Lower lobe of right lung (tissue), 2 donors: ENCODE measurements at regions not wholly inside any gene's neighbourhood (a gene's known extent, or its start where the extent isn't known, plus 50 kb on each side); places are given as distances from the start of the nearest gene placed in this dataset.

ENCODE experiments used
- ATAC-seq, 2 donors: fragments of 200-7000 bp; cut with Tn5 transposase; one replicate each; pipeline ENCODE4 v1.9.1; 2020 to 2022; ENCODE audit warnings: mild to moderate bottlenecking in 2 of 2, moderate library complexity in 2 of 2
- DNase-seq: peaks from one replicate; pipeline ENCODE4 v3.0.0-alpha.2; 2020
- H3K27ac ChIP-seq: fragments of 200-600 bp; one replicate; pipeline ENCODE4 v1.8.0; 2022
- H3K27me3 ChIP-seq: fragments of 200-600 bp; one replicate; pipeline ENCODE4 v1.8.0; 2022; ENCODE audit warnings: low read depth
- H3K36me3 ChIP-seq: fragments of 200-600 bp; one replicate; pipeline ENCODE4 v1.8.0; 2022; ENCODE audit warnings: mild to moderate bottlenecking
- H3K4me1 ChIP-seq: fragments of 200-600 bp; one replicate; pipeline ENCODE4 v1.8.0; 2022
- H3K4me3 ChIP-seq: fragments of 200-600 bp; one replicate; pipeline ENCODE4 v1.8.0; 2022; ENCODE audit warnings: mild to moderate bottlenecking
- H3K9me3 ChIP-seq: fragments of 200-600 bp; one replicate; pipeline ENCODE4 v1.8.0; 2022
- intact Hi-C: fragments of 100-400 bp; cut with DNase I; formaldehyde crosslinking; loops from one replicate; pipeline ENCODE4 v1.11.0; 2022
- TF ChIP-seq, protein P1 (sequence below): fragments of 200-600 bp; IDR thresholded peaks from one replicate; pipeline ENCODE4 v1.8.0; 2022; ENCODE audit warnings: antibody characterized with exemption, mild to moderate bottlenecking
- donor health status: DM: no; HTN: yes; CAD: no; lungs with severe emphysema.

GRCh38 chr3:24845524-24846155 is 351.0 kb upstream of the THRB start:
- TF ChIP-seq, protein P1, sequence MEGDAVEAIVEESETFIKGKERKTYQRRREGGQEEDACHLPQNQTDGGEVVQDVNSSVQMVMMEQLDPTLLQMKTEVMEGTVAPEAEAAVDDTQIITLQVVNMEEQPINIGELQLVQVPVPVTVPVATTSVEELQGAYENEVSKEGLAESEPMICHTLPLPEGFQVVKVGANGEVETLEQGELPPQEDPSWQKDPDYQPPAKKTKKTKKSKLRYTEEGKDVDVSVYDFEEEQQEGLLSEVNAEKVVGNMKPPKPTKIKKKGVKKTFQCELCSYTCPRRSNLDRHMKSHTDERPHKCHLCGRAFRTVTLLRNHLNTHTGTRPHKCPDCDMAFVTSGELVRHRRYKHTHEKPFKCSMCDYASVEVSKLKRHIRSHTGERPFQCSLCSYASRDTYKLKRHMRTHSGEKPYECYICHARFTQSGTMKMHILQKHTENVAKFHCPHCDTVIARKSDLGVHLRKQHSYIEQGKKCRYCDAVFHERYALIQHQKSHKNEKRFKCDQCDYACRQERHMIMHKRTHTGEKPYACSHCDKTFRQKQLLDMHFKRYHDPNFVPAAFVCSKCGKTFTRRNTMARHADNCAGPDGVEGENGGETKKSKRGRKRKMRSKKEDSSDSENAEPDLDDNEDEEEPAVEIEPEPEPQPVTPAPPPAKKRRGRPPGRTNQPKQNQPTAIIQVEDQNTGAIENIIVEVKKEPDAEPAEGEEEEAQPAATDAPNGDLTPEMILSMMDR, result no peak
- Histone ChIP-seq H3K27ac (no peak overlapping the region), H3K27me3 (no peaks in the 10 kb centered on the region), H3K36me3 (no peaks in the 10 kb centered on the region), H3K4me3 (no peak overlapping the region), H3K4me1 (no peaks in the 10 kb centered on the region), H3K9me3 (no peaks in the 10 kb centered on the region)
- intact Hi-C loops, result no loop called here
- ATAC-seq, result no peak
- DNase-seq, result no peak

- Histone ChIP-seq H3K36me3 (no peaks in the 10 kb centered on the region), H3K27ac (no peak overlapping the region), H3K4me3 (no peak overlapping the region), H3K27me3 (no peaks in the 10 kb centered on the region), H3K4me1 (no peaks in the 10 kb centered on the region), H3K9me3 (no peaks in the 10 kb centered on the region)
- DNase-seq, result no peak
- intact Hi-C loops, result no loop called here
- no peak for ATAC-seq
- TF ChIP-seq, protein P1, result no peak
Observed at GRCh38 chr3:24846286-24846860, 351.7 kb upstream of the THRB start.

DNA sequence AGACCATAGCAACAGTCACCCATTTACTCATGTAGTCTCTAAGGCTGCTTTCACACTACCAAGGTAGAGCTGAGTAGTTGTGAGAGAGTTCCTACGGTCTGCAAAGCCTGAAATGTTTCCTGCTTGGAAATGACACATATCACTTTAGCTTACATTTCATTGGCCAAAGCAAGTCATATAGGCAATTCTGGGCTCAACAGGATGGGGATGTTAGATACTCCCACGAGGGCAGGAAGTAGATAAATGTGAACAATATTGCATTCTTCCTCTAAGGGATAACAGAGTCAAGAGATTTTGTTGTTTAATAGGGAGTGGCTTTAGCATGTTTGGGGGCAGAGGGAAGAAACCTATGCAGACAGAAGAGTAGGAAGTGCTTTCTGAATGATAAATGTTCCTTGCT is 355.6 kb upstream of the THRB start:
- H3K9me3 ChIP-seq, result no peaks in the 10 kb centered on the region
- no peaks in the 10 kb centered on the region for H3K27me3 ChIP-seq
- no peaks in the 10 kb centered on the region for H3K4me1 ChIP-seq
- H3K4me3 ChIP-seq, result no peak overlapping the region
- TF ChIP-seq, protein P1, result no peak
- intact Hi-C loops, result no loop called here
- no peak overlapping the region for H3K27ac ChIP-seq
- DNase-seq (no peak), ATAC-seq (no peak)
- H3K36me3 ChIP-seq, result no peaks in the 10 kb centered on the region

DNA sequence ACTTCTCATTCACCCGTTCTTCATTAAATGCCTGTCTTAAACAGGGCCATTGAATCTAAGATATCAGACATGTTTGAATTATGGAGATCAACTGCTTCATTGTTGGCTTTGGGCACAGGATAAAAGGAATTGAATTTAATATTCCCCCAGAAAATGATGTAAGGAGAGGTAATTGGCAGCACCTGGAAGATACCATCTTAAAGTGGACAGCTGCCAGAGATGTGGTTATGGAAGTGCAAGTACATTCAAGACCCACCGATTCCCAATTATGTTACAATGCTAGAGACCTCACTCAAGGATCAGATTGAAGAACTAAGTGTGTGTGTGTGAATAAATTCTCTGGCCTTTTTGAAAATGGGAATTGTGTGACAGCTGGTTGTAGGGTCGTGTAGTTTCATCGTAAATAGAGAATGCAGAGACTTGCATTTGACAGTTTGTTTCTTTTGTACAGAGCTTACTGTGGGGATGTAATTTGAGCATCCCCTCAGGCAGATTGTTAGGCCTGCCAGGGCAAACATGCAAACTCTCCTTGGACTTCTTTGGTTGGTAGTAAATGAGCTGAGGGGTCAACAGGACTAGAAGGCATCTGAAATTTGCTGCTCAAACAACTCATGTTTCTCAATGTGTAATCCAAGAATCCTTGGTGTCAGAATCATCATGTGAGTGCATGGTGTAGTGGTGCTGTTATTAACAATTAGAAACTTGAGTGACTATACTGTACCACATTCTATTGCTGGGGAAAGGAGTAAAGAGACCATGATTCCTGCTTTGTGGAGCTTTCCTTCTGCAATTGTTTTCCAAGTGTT is 359.2 kb upstream of the THRB start:
- Histone ChIP-seq H3K4me3 (no peak overlapping the region), H3K4me1 (no peaks in the 10 kb centered on the region), H3K9me3 (no peaks in the 10 kb centered on the region), H3K27me3 (no peaks in the 10 kb centered on the region), H3K36me3 (no peaks in the 10 kb centered on the region), H3K27ac (no peak overlapping the region)
- DNase-seq (no peak), ATAC-seq (no peak)
- TF ChIP-seq, protein P1, result no peak
- intact Hi-C loops, result no loop called here

GRCh38 chr3:24854748-24855147 is 360.1 kb upstream of the THRB start:
- Histone ChIP-seq H3K27me3 (no peaks in the 10 kb centered on the region), H3K27ac (no peak overlapping the region), H3K4me3 (no peak overlapping the region), H3K36me3 (no peaks in the 10 kb centered on the region), H3K9me3 (no peaks in the 10 kb centered on the region), H3K4me1 (no peaks in the 10 kb centered on the region)
- TF ChIP-seq, protein P1, result no peak
- DNase-seq (no peak), ATAC-seq (no peak)
- intact Hi-C loops, result no loop called here
